Left ventricle myocardium inferior (tissue), 1 donor: ENCODE measurements at regions not wholly inside any gene's neighbourhood (a gene's known extent, or its start where the extent isn't known, plus 50 kb on each side); places are given as distances from the start of the nearest gene placed in this dataset.

ENCODE experiments used
- DNase-seq: peaks from one replicate; pipeline ENCODE4 v3.0.0-alpha.2; 2020
- H3K27ac ChIP-seq: fragments of 200-600 bp; replicated peaks from 2 replicates; pipeline ENCODE4 v1.8.0; 2021
- H3K27me3 ChIP-seq: fragments of 200-600 bp; 2 replicates; pipeline ENCODE4 v1.8.0; 2021; ENCODE audit warnings: low read depth
- H3K36me3 ChIP-seq: fragments of 200-600 bp; 2 replicates; pipeline ENCODE4 v1.8.0; 2021
- H3K4me1 ChIP-seq: fragments of 200-600 bp; 2 replicates; pipeline ENCODE4 v1.8.0; 2021
- H3K4me3 ChIP-seq: fragments of 200-600 bp; 2 replicates; pipeline ENCODE4 v1.8.0; 2021; ENCODE audit warnings: mild to moderate bottlenecking, moderate library complexity
- H3K9me3 ChIP-seq: fragments of 200-600 bp; replicated peaks from 2 replicates; pipeline ENCODE4 v1.8.0; 2021
- CTCF ChIP-seq: fragments of 200-600 bp; IDR thresholded peaks from 2 replicates; pipeline ENCODE4 v1.8.0; 2021; ENCODE audit warnings: antibody characterized with exemption, mild to moderate bottlenecking, borderline replicate concordance
- intact Hi-C: fragments of 100-400 bp; cut with micrococcal nuclease; formaldehyde crosslinking; loops from one replicate; pipeline ENCODE4 v1.11.0; 2022
- donor health status: DM: no; HTN: yes; CAD: no; lungs with severe emphysema.

GRCh38 chr13:99836291-99836690 is 135.3 kb downstream of the ZIC5 start:
- no peak for DNase-seq
- TF ChIP-seq CTCF: no peak
- Histone ChIP-seq H3K27me3 (no peaks in the 10 kb centered on the region), H3K4me3 (no peak overlapping the region), H3K9me3 (no peaks in the 10 kb centered on the region), H3K36me3 (no peaks in the 10 kb centered on the region), H3K4me1 (no peaks in the 10 kb centered on the region), H3K27ac (no peak overlapping the region)
- intact Hi-C loops: no loop called here

GRCh38 chr13:99835442-99835841 is 136.1 kb downstream of the ZIC5 start:
- Histone ChIP-seq H3K4me1 (no peaks in the 10 kb centered on the region), H3K9me3 (no peaks in the 10 kb centered on the region), H3K27ac (no peak overlapping the region), H3K36me3 (no peaks in the 10 kb centered on the region), H3K4me3 (no peak overlapping the region), H3K27me3 (no peaks in the 10 kb centered on the region)
- no peak for TF ChIP-seq CTCF
- DNase-seq: no peak
- intact Hi-C loops: no loop called here

GRCh38 chr13:99834246-99834645 is 137.3 kb downstream of the ZIC5 start:
- Histone ChIP-seq H3K9me3 (no peaks in the 10 kb centered on the region), H3K36me3 (no peaks in the 10 kb centered on the region), H3K4me3 (no peak overlapping the region), H3K4me1 (no peaks in the 10 kb centered on the region), H3K27ac (no peak overlapping the region), H3K27me3 (no peaks in the 10 kb centered on the region)
- DNase-seq: no peak
- TF ChIP-seq CTCF: no peak
- intact Hi-C loops: no loop called here

GRCh38 chr13:99832347-99832746 is 139.2 kb downstream of the ZIC5 start:
- no peak overlapping the region for H3K4me3 ChIP-seq
- H3K27ac ChIP-seq: no peak overlapping the region
- H3K4me1 ChIP-seq: no peaks in the 10 kb centered on the region
- H3K36me3 ChIP-seq: no peaks in the 10 kb centered on the region
- no peak for DNase-seq
- no peaks in the 10 kb centered on the region for H3K27me3 ChIP-seq
- intact Hi-C loops: no loop called here
- no peak for TF ChIP-seq CTCF
- H3K9me3 ChIP-seq: no peaks in the 10 kb centered on the region

GRCh38 chr13:99830931-99831330 is 140.6 kb downstream of the ZIC5 start:
- H3K9me3 ChIP-seq: no peaks in the 10 kb centered on the region
- no peak overlapping the region for H3K4me3 ChIP-seq
- intact Hi-C loops: no loop called here
- H3K36me3 ChIP-seq: no peaks in the 10 kb centered on the region
- no peaks in the 10 kb centered on the region for H3K27me3 ChIP-seq
- H3K27ac ChIP-seq: no peak overlapping the region
- no peak for DNase-seq
- H3K4me1 ChIP-seq: no peaks in the 10 kb centered on the region
- no peak for TF ChIP-seq CTCF
